ENCODE measurements at regions not wholly inside any gene's neighbourhood (a gene's known extent, or its start where the extent isn't known, plus 50 kb on each side); places are given as distances from the start of the nearest gene placed in this dataset.

DNA sequence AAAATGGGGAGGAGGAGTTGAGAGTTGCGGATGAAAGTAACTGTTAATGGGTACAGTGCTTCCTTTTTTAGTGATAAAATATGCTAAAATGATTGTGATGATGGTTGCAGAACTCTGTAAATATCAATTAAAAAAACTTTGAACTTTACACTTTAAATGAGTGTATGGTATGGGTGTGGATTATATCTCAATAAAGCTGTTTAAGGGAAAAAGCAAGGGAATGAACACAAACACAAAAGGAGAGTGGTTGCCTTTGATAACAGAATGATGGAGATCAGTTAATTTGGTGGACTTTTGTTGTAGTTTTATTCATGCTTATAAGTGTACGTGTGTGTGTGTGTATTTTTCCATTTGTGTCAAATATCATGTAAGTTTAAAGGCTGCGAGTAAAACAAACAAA lies 186.1 kb downstream of the ZNF608 start:
- no peak overlapping the region for H3K4me3 ChIP-seq (ENCODE audit: low read depth, low read length)
- no peak for TF ChIP-seq CTCF (IDR thresholded peaks at IDR 0.05; ENCODE audit: low read depth, low read length)

- no peak overlapping the region for H3K4me3 ChIP-seq (ENCODE audit: low read depth, low read length)
- no peak for TF ChIP-seq CTCF (IDR thresholded peaks at IDR 0.05; ENCODE audit: low read depth, low read length)
These were observed 188.7 kb downstream of the ZNF608 start for GRCh38 chr5:124557761-124558160.

DNA sequence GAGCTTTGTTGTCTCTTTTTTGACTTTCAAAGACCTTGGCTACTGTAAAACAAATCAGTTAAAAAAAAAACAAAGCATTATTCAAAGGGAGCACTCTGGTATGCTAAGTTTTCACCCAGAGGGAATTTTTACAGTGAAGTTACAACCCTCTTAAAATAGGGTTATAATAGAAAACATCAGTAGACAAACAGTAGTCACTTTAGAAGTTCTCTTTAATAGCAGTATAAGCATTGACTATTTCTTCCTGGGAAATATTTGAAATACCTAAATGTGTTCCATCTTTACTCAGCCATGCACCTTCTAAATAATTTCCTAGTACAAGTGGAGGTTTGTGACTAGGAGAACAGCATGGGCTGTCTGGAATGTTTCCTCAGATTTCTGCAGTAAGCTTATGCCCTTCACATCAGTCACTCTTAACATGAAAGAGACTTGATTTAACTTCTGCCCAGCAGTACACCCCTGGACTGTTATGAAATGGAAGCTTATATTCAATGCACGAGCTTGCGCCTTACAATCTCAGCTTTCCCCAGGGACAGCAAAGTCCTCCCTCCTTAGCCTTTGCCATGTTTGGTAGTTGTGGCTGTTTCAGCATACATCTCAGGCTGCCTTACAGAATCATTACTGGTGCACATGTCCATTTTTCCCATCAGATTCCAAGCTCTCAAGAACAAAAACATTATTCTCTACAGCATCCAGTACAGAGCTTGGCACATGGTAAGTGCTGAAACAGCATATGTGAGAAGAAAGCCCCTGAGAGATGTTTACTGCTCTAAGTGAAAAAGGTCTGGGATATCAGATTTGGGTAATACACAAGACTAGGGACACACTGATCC lies 191.5 kb downstream of the ZNF608 start:
- no peak for TF ChIP-seq CTCF (IDR thresholded peaks at IDR 0.05; ENCODE audit: low read depth, low read length)
- no peak overlapping the region for H3K4me3 ChIP-seq (ENCODE audit: low read depth, low read length)

- TF ChIP-seq CTCF (IDR thresholded peaks at IDR 0.05; ENCODE audit: low read depth, low read length): no peak
- no peak overlapping the region for H3K4me3 ChIP-seq (ENCODE audit: low read depth, low read length)
These were observed 192.5 kb downstream of the ZNF608 start for GRCh38 chr5:124553911-124554310.

DNA sequence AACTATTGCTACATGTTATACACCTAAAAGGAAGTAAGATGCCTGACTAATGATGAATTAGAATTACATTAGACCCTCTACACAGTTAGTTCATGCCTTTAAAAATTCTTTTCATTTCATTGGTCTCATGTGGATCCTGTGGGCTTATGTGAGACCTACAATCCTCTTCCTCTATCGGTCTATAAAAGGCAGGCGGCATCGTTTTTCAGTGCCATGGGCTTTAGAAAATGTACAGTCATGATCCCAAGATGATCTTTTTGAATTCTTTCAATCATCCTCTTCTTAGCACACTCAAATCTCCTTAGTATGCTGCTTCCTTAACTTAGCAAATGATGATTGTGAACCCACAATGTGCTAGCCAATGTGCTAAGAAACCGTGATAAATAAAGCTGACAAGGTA lies 193.9 kb downstream of the ZNF608 start:
- no peak for TF ChIP-seq CTCF (IDR thresholded peaks at IDR 0.05; ENCODE audit: low read depth, low read length)
- H3K4me3 ChIP-seq (ENCODE audit: low read depth, low read length): no peak overlapping the region

DNA sequence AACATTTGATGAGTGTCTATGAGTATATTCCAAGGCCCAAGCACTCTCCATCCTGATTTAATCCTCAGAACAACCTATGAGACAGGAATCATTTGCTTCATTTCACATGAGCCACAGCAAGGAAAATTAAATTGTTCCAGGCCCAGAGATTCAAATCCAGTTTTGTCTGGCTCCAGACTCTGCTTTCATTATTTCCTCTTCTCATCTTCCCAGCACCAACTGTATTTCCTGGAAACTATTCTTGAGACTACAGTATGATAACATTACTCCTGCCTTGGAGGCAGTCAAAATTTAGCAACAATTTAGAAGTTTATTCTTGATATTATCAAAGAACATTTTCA lies 194.5 kb downstream of the ZNF608 start:
- no peak for TF ChIP-seq CTCF (IDR thresholded peaks at IDR 0.05; ENCODE audit: low read depth, low read length)
- H3K4me3 ChIP-seq (ENCODE audit: low read depth, low read length): no peak overlapping the region

DNA sequence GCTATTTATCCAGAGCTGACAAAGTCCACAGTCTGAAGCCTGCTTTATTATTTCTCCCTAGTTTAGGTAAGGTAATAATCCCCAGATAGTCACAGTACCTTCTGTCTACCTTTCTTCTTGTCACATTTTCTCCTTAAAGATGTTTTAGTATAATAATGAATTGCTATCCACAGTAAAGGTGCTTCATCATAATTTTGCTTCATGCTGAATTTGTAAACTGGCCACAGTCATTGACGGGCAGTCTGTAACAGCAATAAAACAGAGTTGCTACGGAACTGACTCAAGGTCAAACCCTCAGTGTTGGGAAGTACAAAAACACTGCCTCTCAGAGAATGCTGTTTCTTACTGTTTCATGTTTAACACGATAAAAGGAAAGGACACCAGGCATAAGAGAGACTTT lies 195.7 kb downstream of the ZNF608 start:
- no peak overlapping the region for H3K4me3 ChIP-seq (ENCODE audit: low read depth, low read length)
- TF ChIP-seq CTCF (IDR thresholded peaks at IDR 0.05; ENCODE audit: low read depth, low read length): no peak

Measured in WI38 (cell line).